GM12878 (cell line): ENCODE measurements at regions not wholly inside any gene's neighbourhood (a gene's known extent, or its start where the extent isn't known, plus 50 kb on each side); places are given as distances from the start of the nearest gene placed in this dataset.

ENCODE experiments used
- CREB1 ChIP-seq: IDR thresholded peaks from 2 replicates; pipeline ENCODE4 v1.6.1; 2012; ENCODE audit warnings: low read depth, mild to moderate bottlenecking, inconsistent platforms
- GABPA ChIP-seq: IDR thresholded peaks from 2 replicates; pipeline ENCODE4 v1.6.1; 2014; ENCODE audit warnings: antibody characterized with exemption, low read depth, mild to moderate bottlenecking, inconsistent platforms
- MTA2 ChIP-seq: fragments of 450-650 bp; IDR thresholded peaks from 2 replicates; pipeline ENCODE4 v1.6.1; 2016; ENCODE audit warnings: low read depth, mild to moderate bottlenecking, moderate library complexity
- NBN ChIP-seq: fragments of 450-650 bp; IDR thresholded peaks from 2 replicates; pipeline ENCODE4 v1.6.1; 2016
- NFXL1 ChIP-seq: fragments of 450-650 bp; IDR thresholded peaks from 2 replicates; pipeline ENCODE4 v1.6.1; 2017; ENCODE audit warnings: antibody characterized with exemption, mild to moderate bottlenecking, borderline replicate concordance
- SMAD1 ChIP-seq: fragments of 450-650 bp; IDR thresholded peaks from 2 replicates; pipeline ENCODE4 v1.6.1; 2018; ENCODE audit warnings: mild to moderate bottlenecking, low read depth; ENCODE audit not compliant: partially characterized antibody
- TF ChIP-seq, protein P1 (sequence below): fragments of 450-650 bp; IDR thresholded peaks from 2 replicates; pipeline ENCODE4 v1.6.1; 2017; ENCODE audit warnings: mild to moderate bottlenecking, moderate library complexity
- TF ChIP-seq, protein P2 (sequence below): fragments of 150-350 bp; IDR thresholded peaks from 2 replicates; pipeline ENCODE4 v1.6.1; 2016; ENCODE audit warnings: low read depth, low read length
- TF ChIP-seq, protein P3 (sequence below), 3 experiments: IDR thresholded peaks in 2 of 3; conservative IDR thresholded peaks in 1 of 3; 2 replicates each; pipeline ENCODE4 v1.5.1; 2011; ENCODE audit warnings: low read depth in 3 of 3, low read length in 3 of 3, mild to moderate bottlenecking in 3 of 3, control low read depth in 2 of 3, moderate library complexity in 2 of 3, inconsistent platforms in 1 of 3, mixed read lengths in 1 of 3; ENCODE audit not compliant: control insufficient read depth in 2 of 3, insufficient read depth in 1 of 3; ENCODE audit errors: extremely low read depth in 1 of 3
- TF ChIP-seq, protein P4 (sequence below): IDR thresholded peaks from 2 replicates; pipeline ENCODE4 v1.6.1; 2012; ENCODE audit warnings: low read depth, low read length, improper control_type of control experiment

- TF ChIP-seq NFXL1 (no peak), CREB1 (no peak), GABPA (no peak), SMAD1 (no peak), NBN (no peak), MTA2 (no peak)
- TF ChIP-seq, protein P1, sequence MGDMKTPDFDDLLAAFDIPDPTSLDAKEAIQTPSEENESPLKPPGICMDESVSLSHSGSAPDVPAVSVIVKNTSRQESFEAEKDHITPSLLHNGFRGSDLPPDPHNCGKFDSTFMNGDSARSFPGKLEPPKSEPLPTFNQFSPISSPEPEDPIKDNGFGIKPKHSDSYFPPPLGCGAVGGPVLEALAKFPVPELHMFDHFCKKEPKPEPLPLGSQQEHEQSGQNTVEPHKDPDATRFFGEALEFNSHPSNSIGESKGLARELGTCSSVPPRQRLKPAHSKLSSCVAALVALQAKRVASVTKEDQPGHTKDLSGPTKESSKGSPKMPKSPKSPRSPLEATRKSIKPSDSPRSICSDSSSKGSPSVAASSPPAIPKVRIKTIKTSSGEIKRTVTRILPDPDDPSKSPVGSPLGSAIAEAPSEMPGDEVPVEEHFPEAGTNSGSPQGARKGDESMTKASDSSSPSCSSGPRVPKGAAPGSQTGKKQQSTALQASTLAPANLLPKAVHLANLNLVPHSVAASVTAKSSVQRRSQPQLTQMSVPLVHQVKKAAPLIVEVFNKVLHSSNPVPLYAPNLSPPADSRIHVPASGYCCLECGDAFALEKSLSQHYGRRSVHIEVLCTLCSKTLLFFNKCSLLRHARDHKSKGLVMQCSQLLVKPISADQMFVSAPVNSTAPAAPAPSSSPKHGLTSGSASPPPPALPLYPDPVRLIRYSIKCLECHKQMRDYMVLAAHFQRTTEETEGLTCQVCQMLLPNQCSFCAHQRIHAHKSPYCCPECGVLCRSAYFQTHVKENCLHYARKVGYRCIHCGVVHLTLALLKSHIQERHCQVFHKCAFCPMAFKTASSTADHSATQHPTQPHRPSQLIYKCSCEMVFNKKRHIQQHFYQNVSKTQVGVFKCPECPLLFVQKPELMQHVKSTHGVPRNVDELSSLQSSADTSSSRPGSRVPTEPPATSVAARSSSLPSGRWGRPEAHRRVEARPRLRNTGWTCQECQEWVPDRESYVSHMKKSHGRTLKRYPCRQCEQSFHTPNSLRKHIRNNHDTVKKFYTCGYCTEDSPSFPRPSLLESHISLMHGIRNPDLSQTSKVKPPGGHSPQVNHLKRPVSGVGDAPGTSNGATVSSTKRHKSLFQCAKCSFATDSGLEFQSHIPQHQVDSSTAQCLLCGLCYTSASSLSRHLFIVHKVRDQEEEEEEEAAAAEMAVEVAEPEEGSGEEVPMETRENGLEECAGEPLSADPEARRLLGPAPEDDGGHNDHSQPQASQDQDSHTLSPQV: no peak
- TF ChIP-seq, protein P2, sequence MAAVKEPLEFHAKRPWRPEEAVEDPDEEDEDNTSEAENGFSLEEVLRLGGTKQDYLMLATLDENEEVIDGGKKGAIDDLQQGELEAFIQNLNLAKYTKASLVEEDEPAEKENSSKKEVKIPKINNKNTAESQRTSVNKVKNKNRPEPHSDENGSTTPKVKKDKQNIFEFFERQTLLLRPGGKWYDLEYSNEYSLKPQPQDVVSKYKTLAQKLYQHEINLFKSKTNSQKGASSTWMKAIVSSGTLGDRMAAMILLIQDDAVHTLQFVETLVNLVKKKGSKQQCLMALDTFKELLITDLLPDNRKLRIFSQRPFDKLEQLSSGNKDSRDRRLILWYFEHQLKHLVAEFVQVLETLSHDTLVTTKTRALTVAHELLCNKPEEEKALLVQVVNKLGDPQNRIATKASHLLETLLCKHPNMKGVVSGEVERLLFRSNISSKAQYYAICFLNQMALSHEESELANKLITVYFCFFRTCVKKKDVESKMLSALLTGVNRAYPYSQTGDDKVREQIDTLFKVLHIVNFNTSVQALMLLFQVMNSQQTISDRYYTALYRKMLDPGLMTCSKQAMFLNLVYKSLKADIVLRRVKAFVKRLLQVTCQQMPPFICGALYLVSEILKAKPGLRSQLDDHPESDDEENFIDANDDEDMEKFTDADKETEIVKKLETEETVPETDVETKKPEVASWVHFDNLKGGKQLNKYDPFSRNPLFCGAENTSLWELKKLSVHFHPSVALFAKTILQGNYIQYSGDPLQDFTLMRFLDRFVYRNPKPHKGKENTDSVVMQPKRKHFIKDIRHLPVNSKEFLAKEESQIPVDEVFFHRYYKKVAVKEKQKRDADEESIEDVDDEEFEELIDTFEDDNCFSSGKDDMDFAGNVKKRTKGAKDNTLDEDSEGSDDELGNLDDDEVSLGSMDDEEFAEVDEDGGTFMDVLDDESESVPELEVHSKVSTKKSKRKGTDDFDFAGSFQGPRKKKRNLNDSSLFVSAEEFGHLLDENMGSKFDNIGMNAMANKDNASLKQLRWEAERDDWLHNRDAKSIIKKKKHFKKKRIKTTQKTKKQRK: no peak
- TF ChIP-seq, protein P3, sequence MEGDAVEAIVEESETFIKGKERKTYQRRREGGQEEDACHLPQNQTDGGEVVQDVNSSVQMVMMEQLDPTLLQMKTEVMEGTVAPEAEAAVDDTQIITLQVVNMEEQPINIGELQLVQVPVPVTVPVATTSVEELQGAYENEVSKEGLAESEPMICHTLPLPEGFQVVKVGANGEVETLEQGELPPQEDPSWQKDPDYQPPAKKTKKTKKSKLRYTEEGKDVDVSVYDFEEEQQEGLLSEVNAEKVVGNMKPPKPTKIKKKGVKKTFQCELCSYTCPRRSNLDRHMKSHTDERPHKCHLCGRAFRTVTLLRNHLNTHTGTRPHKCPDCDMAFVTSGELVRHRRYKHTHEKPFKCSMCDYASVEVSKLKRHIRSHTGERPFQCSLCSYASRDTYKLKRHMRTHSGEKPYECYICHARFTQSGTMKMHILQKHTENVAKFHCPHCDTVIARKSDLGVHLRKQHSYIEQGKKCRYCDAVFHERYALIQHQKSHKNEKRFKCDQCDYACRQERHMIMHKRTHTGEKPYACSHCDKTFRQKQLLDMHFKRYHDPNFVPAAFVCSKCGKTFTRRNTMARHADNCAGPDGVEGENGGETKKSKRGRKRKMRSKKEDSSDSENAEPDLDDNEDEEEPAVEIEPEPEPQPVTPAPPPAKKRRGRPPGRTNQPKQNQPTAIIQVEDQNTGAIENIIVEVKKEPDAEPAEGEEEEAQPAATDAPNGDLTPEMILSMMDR (IDR thresholded peaks at IDR 0.05 in 2 of 3, conservative IDR thresholded peaks at IDR 0.05 in 1 of 3; ENCODE audit: control insufficient read depth in 2 of 3, extremely low read depth in 1 of 3, insufficient read depth in 1 of 3, low read depth in 3 of 3, low read length in 3 of 3): no peak
- TF ChIP-seq, protein P4, sequence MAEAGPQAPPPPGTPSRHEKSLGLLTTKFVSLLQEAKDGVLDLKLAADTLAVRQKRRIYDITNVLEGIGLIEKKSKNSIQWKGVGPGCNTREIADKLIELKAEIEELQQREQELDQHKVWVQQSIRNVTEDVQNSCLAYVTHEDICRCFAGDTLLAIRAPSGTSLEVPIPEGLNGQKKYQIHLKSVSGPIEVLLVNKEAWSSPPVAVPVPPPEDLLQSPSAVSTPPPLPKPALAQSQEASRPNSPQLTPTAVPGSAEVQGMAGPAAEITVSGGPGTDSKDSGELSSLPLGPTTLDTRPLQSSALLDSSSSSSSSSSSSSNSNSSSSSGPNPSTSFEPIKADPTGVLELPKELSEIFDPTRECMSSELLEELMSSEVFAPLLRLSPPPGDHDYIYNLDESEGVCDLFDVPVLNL: no peak
These were observed 168.3 kb upstream of the DUSP10 start (continued) for GRCh38 chr1:221910222-221910621.
